HepG2 (cell line): ENCODE measurements at regions not wholly inside any gene's neighbourhood (a gene's known extent, or its start where the extent isn't known, plus 50 kb on each side); places are given as distances from the start of the nearest gene placed in this dataset.

Source experiments
- BCL6 ChIP-seq: IDR thresholded peaks from 2 replicates; pipeline ENCODE4 v1.6.1; 2016; ENCODE audit warnings: missing genetic modification reagents, missing compliant biosample characterization
- FOXP4 ChIP-seq: sonication (generic); formaldehyde crosslinking; IDR thresholded peaks from 2 replicates; pipeline ENCODE4 v1.4.0; 2020; ENCODE audit warnings: missing genetic modification reagents
- HDAC2 ChIP-seq: sonication (generic); formaldehyde crosslinking; IDR thresholded peaks from 2 replicates; pipeline ENCODE4 v1.4.0; 2020; ENCODE audit warnings: missing genetic modification reagents
- PATZ1 ChIP-seq: sonication (generic); formaldehyde crosslinking; IDR thresholded peaks from 2 replicates; pipeline ENCODE4 v1.4.0; 2020; ENCODE audit warnings: missing genetic modification reagents
- PAXIP1 ChIP-seq: sonication (generic); formaldehyde crosslinking; conservative IDR thresholded peaks from 2 replicates; pipeline ENCODE4 v1.4.0; 2020; ENCODE audit warnings: mild to moderate bottlenecking, missing genetic modification reagents, moderate library complexity
- PRDM4 ChIP-seq: sonication (generic); formaldehyde crosslinking; IDR thresholded peaks from 2 replicates; pipeline ENCODE4 v1.9.0; 2021; ENCODE audit warnings: missing genetic modification reagents, borderline replicate concordance
- RXRB ChIP-seq: IDR thresholded peaks from 2 replicates; pipeline ENCODE4 v1.6.1; 2016; ENCODE audit warnings: borderline replicate concordance, missing genetic modification reagents, missing compliant biosample characterization
- SOX13 ChIP-seq, 3 experiments: fragments of 450-650 bp in 1 of 3; sonication (generic) in 1 of 3; formaldehyde crosslinking in 1 of 3; IDR thresholded peaks in 2 of 3; conservative IDR thresholded peaks in 1 of 3; 2 replicates each; pipeline versions ENCODE4 v1.5.0 to v1.6.1; 2016 to 2020; ENCODE audit warnings: antibody characterized with exemption in 1 of 3, mild to moderate bottlenecking in 1 of 3, missing compliant biosample characterization in 1 of 3, missing genetic modification reagents in 1 of 3, moderate library complexity in 1 of 3
- SOX6 ChIP-seq, 2 experiments: fragments of 450-650 bp in 1 of 2; sonication (generic) in 1 of 2; formaldehyde crosslinking in 1 of 2; IDR thresholded peaks; 2 replicates each; pipeline versions ENCODE4 v1.4.0 to v1.6.1; 2017 to 2020; ENCODE audit warnings: antibody characterized with exemption in 1 of 2, mild to moderate bottlenecking in 1 of 2, missing genetic modification reagents in 1 of 2
- TEF ChIP-seq: sonication (generic); formaldehyde crosslinking; IDR thresholded peaks from 2 replicates; pipeline ENCODE4 v1.5.0; 2020; ENCODE audit warnings: missing genetic modification reagents
- ZNF710 ChIP-seq: sonication (generic); formaldehyde crosslinking; IDR thresholded peaks from 2 replicates; pipeline ENCODE4 v1.5.0; 2020; ENCODE audit warnings: mild to moderate bottlenecking, missing genetic modification reagents, borderline replicate concordance

- peak; percentile 29; the same call in 1 of the 2 replicates for TF ChIP-seq PAXIP1
- peak; percentile 34; the same call in 1 of the 2 replicates for TF ChIP-seq FOXP4
- peak; percentile 9; the same call in 1 of the 2 replicates for TF ChIP-seq PATZ1 (CRISPR knock-in tag)
- no peak for TF ChIP-seq TEF (CRISPR knock-in tag)
- TF ChIP-seq SOX6 (IDR thresholded peaks at IDR 0.05), result no peak
- peak; percentile 42; the same call in 1 of the 2 replicates for TF ChIP-seq SOX6 (CRISPR knock-in tag; IDR thresholded peaks at IDR 0.05)
- TF ChIP-seq SOX13 (IDR thresholded peaks at IDR 0.05), result no peak
- peak in 1 of 2 experiments; percentile 43; a peak in 1 of 4 replicates for TF ChIP-seq SOX13 (CRISPR knock-in tag; conservative IDR thresholded peaks at IDR 0.05 in 1 of 2, IDR thresholded peaks at IDR 0.05 in 1 of 2)
- peak; percentile 23; the same call in 1 of the 2 replicates for TF ChIP-seq HDAC2
- TF ChIP-seq BCL6 (CRISPR knock-in tag), result peak; percentile 37; the same call in 1 of the 2 replicates
- 0 out of 2 replicates have a peak, but pooled peaks have one; percentile 29 for TF ChIP-seq ZNF710 (CRISPR knock-in tag)
- no peak for TF ChIP-seq RXRB (CRISPR knock-in tag)
- no peak for TF ChIP-seq PRDM4 (CRISPR knock-in tag)
These were observed 393.7 kb upstream of the C2CD4B start (continued) for GRCh38 chr15:62558640-62559380.
